Midbrain (tissue), 1 donor: ENCODE measurements at regions not wholly inside any gene's neighbourhood (a gene's known extent, or its start where the extent isn't known, plus 50 kb on each side); places are given as distances from the start of the nearest gene placed in this dataset.
"Not testable (repeated sequence)": the region's sequence is repeated elsewhere in the genome, so short reads cannot be mapped to it uniquely, and the experiment has no call there.

ENCODE experiments used
- DNase-seq: peaks from one replicate; lab custom pipeline; 2025; lab: John Stamatoyannopoulos, UW

DNA sequence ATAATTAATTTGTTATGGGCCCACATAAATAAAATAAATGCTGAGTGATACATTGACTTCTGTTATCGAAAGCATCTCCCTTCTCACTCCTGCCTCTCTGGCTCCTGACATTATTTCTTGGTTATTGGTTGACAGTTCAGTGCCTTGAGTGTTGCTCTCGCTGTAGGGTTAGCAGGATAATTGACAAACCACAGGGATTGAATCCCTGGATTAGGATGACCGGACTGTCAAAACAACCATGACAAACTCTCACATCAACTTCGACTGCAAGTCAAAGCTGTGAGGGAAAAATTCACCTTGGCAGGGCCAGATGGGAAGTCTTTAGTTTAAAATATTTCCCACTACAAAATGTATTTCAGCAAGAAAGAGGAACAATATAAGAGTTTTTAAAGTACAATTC, 245.4 kb upstream of the TFAP2D start:
- no peak for DNase-seq

- DNase-seq, result no peak
These were observed 242.3 kb upstream of the TFAP2D start for GRCh38 chr6:50471041-50471440.

- no peak for DNase-seq
These were observed 203.0 kb upstream of the TFAP2D start for GRCh38 chr6:50510361-50510760.

GRCh38 chr6:50520326-50521266, 192.7 kb upstream of the TFAP2D start:
- DNase-seq, result no peak

GRCh38 chr6:50524341-50524740, 189.0 kb upstream of the TFAP2D start:
- no peak for DNase-seq

DNA sequence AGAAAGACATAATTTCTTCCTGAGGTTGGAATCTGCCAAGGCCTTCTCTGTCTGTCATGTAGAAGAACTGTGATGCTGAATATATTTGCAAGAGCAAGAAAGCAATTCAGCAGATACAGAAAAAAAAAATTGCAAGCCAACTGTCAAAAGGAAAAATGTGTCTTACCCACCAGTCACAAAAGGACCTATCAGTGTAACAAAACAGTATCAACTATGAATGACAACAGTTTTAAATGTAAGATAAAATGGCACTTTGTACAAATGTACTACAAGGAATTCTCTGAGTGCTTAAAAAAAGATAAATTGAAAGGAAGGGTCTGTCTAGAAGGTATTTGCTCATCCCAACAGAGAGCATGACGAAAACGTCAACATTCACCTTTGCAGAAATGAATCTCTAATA, 185.3 kb upstream of the TFAP2D start:
- DNase-seq, result no peak

GRCh38 chr6:50539447-50539846, 173.9 kb upstream of the TFAP2D start:
- no peak for DNase-seq

- DNase-seq, result no peak
These were observed 171.4 kb upstream of the TFAP2D start for GRCh38 chr6:50541941-50542340.

GRCh38 chr6:50543666-50544065, 169.7 kb upstream of the TFAP2D start:
- DNase-seq, result no peak

- no peak for DNase-seq
These were observed 164.3 kb upstream of the TFAP2D start for GRCh38 chr6:50549026-50549425.

GRCh38 chr6:50549475-50549874, 163.9 kb upstream of the TFAP2D start:
- DNase-seq, result no peak

- no peak for DNase-seq
These were observed 157.3 kb upstream of the TFAP2D start for GRCh38 chr6:50555982-50556381.

GRCh38 chr6:50565004-50565403, 148.3 kb upstream of the TFAP2D start:
- DNase-seq, result no peak

GRCh38 chr6:50571230-50571629, 142.1 kb upstream of the TFAP2D start:
- DNase-seq, result not testable (repeated sequence)

DNA sequence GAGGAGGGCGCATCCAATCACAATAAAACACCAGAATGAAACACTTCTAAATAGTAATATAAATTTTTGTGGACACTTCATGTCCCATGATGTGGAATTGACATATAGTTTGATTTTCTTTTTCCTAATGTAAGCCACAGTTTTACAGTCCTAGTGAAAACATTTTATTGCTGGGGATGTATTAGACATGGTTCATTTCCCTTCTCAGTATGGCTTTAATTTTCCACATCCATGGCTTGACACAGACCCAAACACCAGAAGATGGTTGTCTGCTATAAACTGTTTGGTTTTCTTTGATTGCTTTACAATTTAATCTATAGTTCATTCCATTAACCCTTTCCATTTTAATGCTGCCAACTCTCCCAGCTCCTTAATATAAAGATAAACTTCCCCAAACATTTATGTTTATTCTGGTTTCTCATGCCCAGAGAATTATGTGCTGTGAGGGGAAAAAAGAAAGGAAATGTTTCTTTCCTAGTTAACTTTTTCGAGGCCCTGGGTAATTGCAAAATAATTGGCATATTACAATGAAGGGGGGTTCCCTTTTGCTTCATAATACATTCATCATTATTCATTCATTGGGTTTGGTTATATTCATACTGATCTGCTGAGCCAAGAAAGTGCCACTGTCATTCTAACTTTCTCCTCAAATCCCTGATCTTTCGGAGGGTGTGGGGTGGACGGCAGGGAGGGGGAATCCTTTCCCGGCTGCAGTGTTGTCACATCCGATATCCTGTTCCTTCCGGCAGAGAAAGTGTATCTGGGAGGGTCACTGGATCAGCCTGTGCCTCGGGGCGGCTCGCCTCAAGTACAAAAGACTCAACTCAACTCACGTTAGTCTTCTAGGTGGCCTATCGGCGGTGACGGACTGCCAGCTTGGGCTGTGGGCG, 127.6 kb upstream of the TFAP2D start:
- DNase-seq, result no peak

GRCh38 chr6:50586331-50586675, 127.0 kb upstream of the TFAP2D start:
- DNase-seq, result no peak

DNA sequence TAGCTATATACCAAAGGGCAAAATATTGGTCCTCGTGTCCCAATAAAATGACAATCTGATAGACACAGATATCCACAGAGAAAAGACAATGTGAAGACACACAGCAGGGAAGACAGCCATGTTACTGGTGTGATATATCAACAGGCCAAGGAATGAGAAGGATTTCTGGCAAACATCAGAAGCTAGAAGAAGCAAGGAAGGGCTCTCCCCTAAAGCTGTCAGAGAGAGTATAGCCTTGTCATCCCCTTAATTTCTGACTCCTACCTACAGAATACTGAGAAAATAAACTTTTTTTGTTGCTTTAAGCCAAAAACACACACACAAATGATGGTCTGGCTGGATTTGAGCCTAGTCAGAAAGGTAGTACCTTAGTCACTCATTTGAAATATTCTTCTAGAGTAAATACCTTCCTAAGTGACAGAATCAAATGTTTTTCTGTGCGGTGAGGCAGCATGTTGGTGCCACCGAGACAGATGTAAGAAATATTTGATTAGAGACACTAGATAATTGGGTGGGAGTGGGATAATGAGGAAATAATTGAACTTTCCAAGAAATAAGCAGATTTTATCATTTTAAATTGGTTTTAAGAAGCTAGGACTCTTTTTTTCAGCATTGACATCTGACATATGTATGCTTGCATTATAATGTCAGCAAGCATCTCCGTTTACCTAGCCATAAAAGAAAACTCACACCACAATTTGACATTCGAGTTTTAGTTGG, 123.4 kb upstream of the TFAP2D start:
- no peak for DNase-seq

DNA sequence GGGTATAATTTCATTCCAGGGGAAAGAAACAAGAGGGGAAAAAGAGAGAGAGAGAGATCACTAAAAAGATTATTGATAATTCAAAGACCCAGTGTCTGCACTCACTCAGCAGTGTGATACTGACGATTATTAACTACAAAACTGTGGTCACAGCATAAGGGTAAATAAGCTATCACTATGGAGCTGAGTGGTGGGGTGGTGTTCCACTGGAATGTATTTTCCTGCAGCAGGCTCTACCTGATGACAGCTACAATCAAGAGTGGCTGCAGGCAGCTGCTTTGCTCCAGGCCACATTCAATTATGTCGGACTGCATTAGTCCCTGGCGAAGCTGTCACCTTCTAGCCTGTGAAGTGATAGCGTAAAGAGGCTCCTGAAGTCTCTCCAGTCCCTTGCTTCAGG, 122.2 kb upstream of the TFAP2D start:
- DNase-seq, result no peak

GRCh38 chr6:50600280-50600679, 113.0 kb upstream of the TFAP2D start:
- DNase-seq, result no peak

- DNase-seq, result peak; percentile 20
These were observed 111.0 kb upstream of the TFAP2D start for GRCh38 chr6:50602292-50602691.

DNA sequence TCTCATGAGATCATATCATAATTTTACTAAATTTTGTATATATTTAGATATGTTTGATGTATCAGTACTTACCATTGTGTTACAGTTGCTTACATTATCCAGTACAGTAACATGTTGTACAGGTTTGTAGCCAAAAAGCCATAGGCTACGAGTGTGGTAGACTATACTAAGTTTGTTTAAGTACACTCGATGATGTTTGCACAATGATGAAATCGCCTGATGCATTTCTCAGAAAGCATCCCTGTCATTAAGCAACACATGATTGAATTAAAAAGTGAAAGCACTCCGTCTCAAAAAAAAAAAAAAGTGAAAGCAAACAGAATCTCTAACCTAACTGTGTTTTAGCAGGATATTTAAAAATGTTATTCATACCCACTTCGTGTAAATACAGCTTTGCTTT, 104.9 kb upstream of the TFAP2D start:
- no peak for DNase-seq

DNA sequence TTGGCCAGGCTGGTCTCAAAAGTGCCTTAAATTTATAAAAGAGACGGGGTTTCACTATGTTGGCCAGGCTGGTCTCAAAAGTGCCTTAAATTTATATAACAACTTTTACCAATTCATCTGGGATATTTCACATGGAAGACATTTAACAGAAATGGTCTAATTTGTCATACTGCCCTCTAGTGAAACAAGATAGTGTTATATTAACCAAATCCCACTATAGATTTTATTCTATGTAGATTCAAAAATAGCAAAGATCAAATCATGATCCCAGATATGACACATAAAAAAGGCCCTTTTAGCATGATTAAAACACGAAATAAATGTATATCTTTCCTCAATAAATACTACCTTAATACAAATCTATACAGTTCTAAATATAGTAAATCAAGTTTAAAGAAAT, 102.8 kb upstream of the TFAP2D start:
- no peak for DNase-seq
